Pancreas (tissue), 10 donors: ENCODE measurements at regions not wholly inside any gene's neighbourhood (a gene's known extent, or its start where the extent isn't known, plus 50 kb on each side); places are given as distances from the start of the nearest gene placed in this dataset.

Experiments
- ATAC-seq, 4 donors: fragments of 200-7000 bp; cut with Tn5 transposase; one replicate each; pipeline versions ENCODE4 v1.8.0 to v1.9.1; 2020; ENCODE audit warnings: mild to moderate bottlenecking in 4 of 4, moderate library complexity in 4 of 4
- DNase-seq, 6 donors: peaks; one replicate each; pipeline ENCODE4 v3.0.0-alpha.2; 2020
- FAIRE-seq: peaks from 2 replicates; lab custom pipeline; 2012; peaks lifted over from hg19 to GRCh38; lab: Jason Lieb, UNC
- H3K27ac ChIP-seq, 4 donors: fragments of 200-600 bp; sonication (generic); 1 replicate in 3 of 4; 2 replicates in 1 of 4; pipeline versions ENCODE4 v1.5.0 to v1.8.0; 2020
- H3K27me3 ChIP-seq, 4 donors: fragments of 200-600 bp; one replicate each; pipeline ENCODE4 v1.8.0; 2021
- H3K36me3 ChIP-seq, 3 donors: fragments of 200-600 bp; sonication (generic) in 1 of 3; one replicate each; pipeline versions ENCODE4 v1.5.0 to v1.8.0; 2020 to 2021
- H3K4me1 ChIP-seq, 3 donors: fragments of 200-600 bp; one replicate each; pipeline ENCODE4 v1.8.0; 2021
- H3K4me3 ChIP-seq, 4 donors: fragments of 200-600 bp; sonication (generic) in 2 of 4; one replicate each; pipeline versions ENCODE4 v1.5.0 to v1.8.0; 2020 to 2021
- H3K9me3 ChIP-seq, 4 donors: fragments of 200-600 bp; one replicate each; pipeline ENCODE4 v1.8.0; 2021
- CTCF ChIP-seq, 4 donors: fragments of 200-600 bp; sonication (generic) in 3 of 4; IDR thresholded peaks; one replicate each; pipeline versions ENCODE4 v1.5.0 to v1.8.0; 2021; ENCODE audit warnings: antibody characterized with exemption in 4 of 4
- WGBS, 2 donors: extraction: QIAGEN DNeasy Blood & Tissue Kit; methylation state at CpG; one replicate each; pipeline ENCODE4 v1.1.7; 2013; 5-methylcytosine and 5-hydroxymethylcytosine counted together
- intact Hi-C, 3 donors: fragments of 100-400 bp; cut with DNase I; formaldehyde crosslinking; loops; one replicate each; pipeline versions ENCODE4 v1.11.1 to v1.14.2; 2022
- donor health status: healthy with polysubstance abuse.
- donor health status: DM: no; HTN: no; CAD: no; lungs with moderate emphysema.
- donor health status: DM: no; HTN: no; CAD: no.
- donor health status: control.
- donor health status: control.
- donor health status: Bipolar disorder and iron deficiency.
- donor health status: DM: yes; HTN: yes; CAD: no.
- donor health status: DM: no; HTN: no; CAD: no.
- donor health status: DM: no; HTN: no; CAD: no.
- donor health status: DM: yes; HTN: yes; CAD: no.

- Histone ChIP-seq H3K4me3 (no peak overlapping the region), H3K9me3 (no peaks in the 10 kb centered on the region), H3K27me3 (no peaks in the 10 kb centered on the region), H3K4me1 (no peaks in the 10 kb centered on the region), H3K27ac (no peak overlapping the region), H3K36me3 (no peaks in the 10 kb centered on the region)
- no peak for TF ChIP-seq CTCF (IDR thresholded peaks at IDR 0.05)
- 64 to 71% methylated on average over 3 of the region's 3 CpGs for WGBS, 2 donors
- intact Hi-C loops = no loop called here
- ATAC-seq (no peak), DNase-seq (no peak), FAIRE-seq (no peak)
Measured at GRCh38 chr11:40010011-40010410, 1449.4 kb downstream of the LRRC4C start.

- DNase-seq (no peak), FAIRE-seq (no peak), ATAC-seq (no peak)
- no peak overlapping the region for H3K4me3 ChIP-seq
- no peak overlapping the region for H3K27ac ChIP-seq
- H3K27me3 ChIP-seq = no peaks in the 10 kb centered on the region
- intact Hi-C loops = no loop called here
- H3K9me3 ChIP-seq = no peaks in the 10 kb centered on the region
- no peak for TF ChIP-seq CTCF (IDR thresholded peaks at IDR 0.05)
- no peaks in the 10 kb centered on the region for H3K36me3 ChIP-seq
- WGBS, 2 donors = 67 to 72% methylated on average over 2 of the region's 2 CpGs
- H3K4me1 ChIP-seq = no peaks in the 10 kb centered on the region
Measured at GRCh38 chr11:39992551-39992950, 1466.9 kb downstream of the LRRC4C start.

- H3K27ac ChIP-seq = no peak overlapping the region
- DNase-seq (no peak), FAIRE-seq (no peak), ATAC-seq (peak in 1 of 4 donors; percentile 38)
- 2 to 3% methylated on average over 6 of the region's 6 CpGs for WGBS, 2 donors
- H3K4me3 ChIP-seq = no peak overlapping the region
- TF ChIP-seq CTCF (IDR thresholded peaks at IDR 0.05) = no peak
- H3K9me3 ChIP-seq = no peaks in the 10 kb centered on the region
- intact Hi-C loops = no loop called here
- no peaks in the 10 kb centered on the region for H3K27me3 ChIP-seq
- H3K36me3 ChIP-seq = no peaks in the 10 kb centered on the region
- no peaks in the 10 kb centered on the region for H3K4me1 ChIP-seq
Measured at GRCh38 chr11:39990421-39990831, 1469.0 kb downstream of the LRRC4C start.

GRCh38 chr11:39975091-39975490, 1484.4 kb downstream of the LRRC4C start:
- intact Hi-C loops = no loop called here
- Histone ChIP-seq H3K9me3 (no peaks in the 10 kb centered on the region), H3K27me3 (no peaks in the 10 kb centered on the region), H3K27ac (no peak overlapping the region), H3K36me3 (no peaks in the 10 kb centered on the region), H3K4me3 (no peak overlapping the region), H3K4me1 (no peaks in the 10 kb centered on the region)
- no peak for TF ChIP-seq CTCF (IDR thresholded peaks at IDR 0.05)
- 83 to 100% methylated on average over 1 of the region's 1 CpG for WGBS, 2 donors
- no peak for ATAC-seq
- no peak for DNase-seq
- FAIRE-seq = no peak

GRCh38 chr11:39972461-39972860, 1487.0 kb downstream of the LRRC4C start:
- Histone ChIP-seq H3K27ac (no peak overlapping the region), H3K9me3 (no peaks in the 10 kb centered on the region), H3K27me3 (no peaks in the 10 kb centered on the region), H3K4me1 (no peaks in the 10 kb centered on the region), H3K4me3 (no peak overlapping the region), H3K36me3 (no peaks in the 10 kb centered on the region)
- TF ChIP-seq CTCF (IDR thresholded peaks at IDR 0.05) = no peak
- FAIRE-seq (no peak), DNase-seq (no peak), ATAC-seq (no peak)
- whole genome bisulfite sequencing, 2 donors = 77 to 86% methylated on average over 5 of the region's 5 CpGs
- intact Hi-C loops = no loop called here
